ENCODE measurements at regions not wholly inside any gene's neighbourhood (a gene's known extent, or its start where the extent isn't known, plus 50 kb on each side); places are given as distances from the start of the nearest gene placed in this dataset.

GRCh38 chrX:39643550-39643949 lies 454.2 kb downstream of the BCOR start:
- TF ChIP-seq CTCF (IDR thresholded peaks at IDR 0.05): no peak
- no peak for TF ChIP-seq POLR2A (IDR thresholded peaks at IDR 0.05)

Measured in thyroid gland (tissue), 4 donors.